Heart left ventricle (tissue), 16 donors: ENCODE measurements at regions not wholly inside any gene's neighbourhood (a gene's known extent, or its start where the extent isn't known, plus 50 kb on each side); places are given as distances from the start of the nearest gene placed in this dataset.

Source experiments
- ATAC-seq, 4 donors: fragments of 200-7000 bp; cut with Tn5 transposase; one replicate each; pipeline ENCODE4 v1.9.1; 2020 to 2022; ENCODE audit warnings: moderate library complexity in 4 of 4, mild to moderate bottlenecking in 3 of 4, moderate number of reproducible peaks in 1 of 4
- DNase-seq, 5 donors: peaks; one replicate each; pipeline ENCODE4 v3.0.0-alpha.2; 2020
- H3K27ac ChIP-seq, 12 donors: fragments of 200-600 bp; sonication (generic) in 4 of 12; one replicate each; pipeline versions ENCODE4 v1.5.0 to v1.8.0; 2016 to 2022; ENCODE audit warnings: mild to moderate bottlenecking in 2 of 12
- H3K27me3 ChIP-seq, 9 donors: fragments of 200-600 bp; sonication (generic) in 2 of 9; one replicate each; pipeline versions ENCODE4 v1.5.1 to v1.8.0; 2016 to 2022; ENCODE audit warnings: mild to moderate bottlenecking in 3 of 9
- H3K36me3 ChIP-seq, 9 donors: fragments of 200-600 bp; sonication (generic) in 2 of 9; one replicate each; pipeline versions ENCODE4 v1.5.0 to v1.8.0; 2018 to 2022; ENCODE audit warnings: mild to moderate bottlenecking in 2 of 9
- H3K4me1 ChIP-seq, 12 donors: fragments of 200-600 bp; sonication (generic) in 4 of 12; one replicate each; pipeline versions ENCODE4 v1.5.0 to v1.8.0; 2016 to 2022; ENCODE audit warnings: mild to moderate bottlenecking in 3 of 12
- H3K4me3 ChIP-seq, 12 donors: fragments of 200-600 bp; sonication (generic) in 4 of 12; one replicate each; pipeline versions ENCODE4 v1.5.0 to v1.8.0; 2017 to 2022; ENCODE audit warnings: mild to moderate bottlenecking in 9 of 12, moderate library complexity in 4 of 12
- H3K9me3 ChIP-seq, 12 donors: fragments of 200-600 bp; sonication (generic) in 4 of 12; one replicate each; pipeline versions ENCODE4 v1.5.0 to v1.8.0; 2016 to 2022; ENCODE audit warnings: mild to moderate bottlenecking in 1 of 12
- POLR2A ChIP-seq, 2 donors: fragments of 450-650 bp; IDR thresholded peaks; one replicate each; pipeline ENCODE4 v1.6.1; 2017; ENCODE audit warnings: antibody characterized with exemption in 2 of 2, mild to moderate bottlenecking in 2 of 2, moderate library complexity in 2 of 2
- WGBS, 4 donors: extraction: QIAGEN DNeasy Blood & Tissue Kit in 2 of 4; methylation state at CpG; one replicate each; pipeline versions ENCODE4 v1.1.5 to v1.1.7; 2013 to 2018; 5-methylcytosine and 5-hydroxymethylcytosine counted together
- intact Hi-C, 10 donors: fragments of 100-400 bp; cut with DNase I; formaldehyde crosslinking; loops; one replicate each; pipeline versions ENCODE4 v1.11.1 to v1.14.2; 2022
- TF ChIP-seq, protein P1 (sequence below), 12 donors: fragments of 200-600 bp; sonication (generic) in 4 of 12; IDR thresholded peaks; one replicate each; pipeline versions ENCODE4 v1.5.0 to v1.8.0; 2018 to 2022; ENCODE audit warnings: antibody characterized with exemption in 12 of 12, mild to moderate bottlenecking in 5 of 12
- donor health status: ischemic (EF 13 %, LVEDD 7.1; RV severe dilation, severe dysfunction).
- donor health status: healthy with polysubstance abuse.
- donor health status: DM: no; HTN: yes; CAD: no.
- donor health status: DM: no; HTN: no; CAD: no.
- donor health status: ischemic (EF 25% LVEDD 6.9; RV normal size, moderate dysfunction).
- donor health status: ischemic (EF 25% LVEDD 5.7; RV mildly dilated, moderate dysfunction).
- donor health status: healthy.
- donor health status: DM: yes; HTN: yes; CAD: no.
- donor health status: ischemic (EF 35%, LVEDD 5.7; RV mildly dilated, moderate dysfunction).
- donor health status: nonischemic (EF 11% LVEDD 7.7; RV severe dilation, severe dysfunction).
- donor health status: DM: yes; HTN: yes; CAD: no.
- donor health status: PGD.
- donor health status: ischemic (EF 29% LVEDD 5.4; RV normal size, mild dysfunction).
- donor health status: nonischemic (EF 23%, LVEDD 6.1; RV moderate dilation, normal function).

GRCh38 chr18:76145521-76146376 lies 349.3 kb downstream of the ZNF516 start:
- no peak for TF ChIP-seq POLR2A (IDR thresholded peaks at IDR 0.05)
- TF ChIP-seq, protein P1, sequence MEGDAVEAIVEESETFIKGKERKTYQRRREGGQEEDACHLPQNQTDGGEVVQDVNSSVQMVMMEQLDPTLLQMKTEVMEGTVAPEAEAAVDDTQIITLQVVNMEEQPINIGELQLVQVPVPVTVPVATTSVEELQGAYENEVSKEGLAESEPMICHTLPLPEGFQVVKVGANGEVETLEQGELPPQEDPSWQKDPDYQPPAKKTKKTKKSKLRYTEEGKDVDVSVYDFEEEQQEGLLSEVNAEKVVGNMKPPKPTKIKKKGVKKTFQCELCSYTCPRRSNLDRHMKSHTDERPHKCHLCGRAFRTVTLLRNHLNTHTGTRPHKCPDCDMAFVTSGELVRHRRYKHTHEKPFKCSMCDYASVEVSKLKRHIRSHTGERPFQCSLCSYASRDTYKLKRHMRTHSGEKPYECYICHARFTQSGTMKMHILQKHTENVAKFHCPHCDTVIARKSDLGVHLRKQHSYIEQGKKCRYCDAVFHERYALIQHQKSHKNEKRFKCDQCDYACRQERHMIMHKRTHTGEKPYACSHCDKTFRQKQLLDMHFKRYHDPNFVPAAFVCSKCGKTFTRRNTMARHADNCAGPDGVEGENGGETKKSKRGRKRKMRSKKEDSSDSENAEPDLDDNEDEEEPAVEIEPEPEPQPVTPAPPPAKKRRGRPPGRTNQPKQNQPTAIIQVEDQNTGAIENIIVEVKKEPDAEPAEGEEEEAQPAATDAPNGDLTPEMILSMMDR (IDR thresholded peaks at IDR 0.05): no peak
- Histone ChIP-seq H3K4me3 (no peak overlapping the region), H3K4me1 (no peaks in the 10 kb centered on the region), H3K27me3 (no peaks in the 10 kb centered on the region), H3K36me3 (no peaks in the 10 kb centered on the region), H3K9me3 (no peaks in the 10 kb centered on the region), H3K27ac (no peak overlapping the region)
- intact Hi-C loops: no loop called here
- ATAC-seq (no peak), DNase-seq (no peak)
- WGBS, 4 donors: 79 to 85% (median 81%) methylated on average over 23 of the region's 23 CpGs

DNA sequence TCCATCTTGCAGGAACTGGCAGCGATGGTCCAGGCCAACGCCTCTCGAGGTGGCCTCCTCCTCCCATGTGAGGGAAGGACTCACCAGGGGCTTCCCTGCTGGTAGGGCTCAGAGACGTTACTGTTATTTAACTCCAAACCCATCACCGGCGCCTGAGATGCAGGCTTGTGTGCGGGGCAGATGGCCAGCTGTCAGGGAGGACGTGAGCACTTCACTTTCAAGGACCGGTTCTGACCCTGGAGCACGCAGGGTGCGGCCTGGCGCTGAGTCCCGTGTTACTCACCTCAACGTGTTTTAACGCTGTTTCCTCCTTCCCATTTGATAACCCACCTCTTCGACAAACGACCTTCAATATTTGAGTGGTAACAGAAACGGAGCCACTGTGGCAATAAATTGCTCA lies 350.2 kb downstream of the ZNF516 start:
- WGBS, 4 donors: 78 to 87% (median 83%) methylated on average over 18 of the region's 18 CpGs
- intact Hi-C loops: no loop called here

GRCh38 chr18:76142611-76143010 lies 352.4 kb downstream of the ZNF516 start:
- Histone ChIP-seq H3K4me1 (no peaks in the 10 kb centered on the region), H3K9me3 (no peaks in the 10 kb centered on the region), H3K27ac (no peak overlapping the region), H3K27me3 (peaks cover 0 to 6% (median 0%) of the 10 kb centered on the region in 9 donors), H3K36me3 (no peaks in the 10 kb centered on the region), H3K4me3 (no peak overlapping the region)
- no peak for DNase-seq
- ATAC-seq: no peak
- TF ChIP-seq, protein P1 (IDR thresholded peaks at IDR 0.05): no peak
- TF ChIP-seq POLR2A (IDR thresholded peaks at IDR 0.05): no peak
- 56 to 87% (median 69%) methylated on average over 2 of the region's 2 CpGs for WGBS, 4 donors
- intact Hi-C loops: no loop called here

More for the DNA sequence above, 350.2 kb downstream of the ZNF516 start:
- H3K27me3 ChIP-seq: no peaks in the 10 kb centered on the region
- no peak for DNase-seq
- no peak for ATAC-seq
- H3K4me1 ChIP-seq: no peaks in the 10 kb centered on the region
- H3K9me3 ChIP-seq: no peaks in the 10 kb centered on the region
- H3K4me3 ChIP-seq: no peak overlapping the region
- H3K36me3 ChIP-seq: no peaks in the 10 kb centered on the region
- H3K27ac ChIP-seq: no peak overlapping the region
- TF ChIP-seq POLR2A (IDR thresholded peaks at IDR 0.05): no peak
- TF ChIP-seq, protein P1 (IDR thresholded peaks at IDR 0.05): no peak

GRCh38 chr18:76139844-76140243 lies 355.2 kb downstream of the ZNF516 start:
- intact Hi-C loops: no loop called here
- H3K36me3 ChIP-seq: no peaks in the 10 kb centered on the region
- TF ChIP-seq POLR2A (IDR thresholded peaks at IDR 0.05): no peak
- TF ChIP-seq, protein P1 (IDR thresholded peaks at IDR 0.05): no peak
- no peak overlapping the region for H3K27ac ChIP-seq
- DNase-seq: no peak
- ATAC-seq: no peak
- WGBS, 4 donors: 82 to 100% (median 90%) methylated on average over 1 of the region's 1 CpG
- H3K27me3 ChIP-seq: peaks cover 0 to 6% (median 0%) of the 10 kb centered on the region in 9 donors
- H3K4me1 ChIP-seq: no peaks in the 10 kb centered on the region
- H3K9me3 ChIP-seq: no peaks in the 10 kb centered on the region
- H3K4me3 ChIP-seq: no peak overlapping the region
